ENCODE measurements at regions not wholly inside any gene's neighbourhood (a gene's known extent, or its start where the extent isn't known, plus 50 kb on each side); places are given as distances from the start of the nearest gene placed in this dataset.

DNA sequence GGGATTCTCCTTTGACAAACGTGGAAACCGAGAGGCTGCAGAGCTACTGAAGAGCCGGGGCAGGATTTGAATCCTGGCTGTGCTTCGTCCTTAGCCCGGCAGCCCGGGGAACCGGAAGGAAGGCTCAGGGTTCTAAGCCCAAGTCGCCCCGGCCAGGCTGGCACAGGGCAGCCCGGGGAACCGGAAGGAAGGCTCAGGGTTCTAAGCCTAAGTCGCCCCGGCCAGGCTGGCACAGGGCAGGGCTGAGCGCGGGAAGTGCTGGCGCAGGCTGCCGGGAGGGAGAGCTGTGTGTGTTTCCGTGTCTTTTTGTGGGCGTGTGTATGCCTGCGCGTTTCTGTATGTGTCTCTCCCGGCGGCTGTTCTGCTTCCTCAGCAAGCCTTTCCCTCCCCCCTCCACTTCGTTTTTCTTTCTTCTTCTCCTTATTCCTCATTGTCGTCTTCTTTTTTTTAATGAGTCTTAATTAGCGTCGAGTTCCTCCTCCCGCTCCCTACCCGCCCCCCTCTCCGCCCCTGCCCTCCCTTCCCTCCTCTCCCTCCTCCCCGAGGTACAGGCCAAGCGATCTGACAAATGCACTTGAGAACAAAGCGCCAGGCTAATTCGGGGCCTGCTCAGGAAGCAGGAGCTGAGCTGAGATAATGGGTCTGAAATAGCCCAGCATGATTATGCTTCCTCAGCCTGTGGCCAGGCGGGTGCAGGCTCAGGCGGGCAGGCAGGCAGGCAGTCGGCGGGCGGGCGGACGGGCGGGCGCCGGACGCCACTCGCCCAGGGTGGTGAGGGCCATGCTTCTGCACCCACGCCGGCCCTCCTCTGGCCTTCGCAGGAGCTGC lies 65.9 kb downstream of the EFNB1 start:
- DNase-seq (ENCODE audit: low spot score): no peak

DNA sequence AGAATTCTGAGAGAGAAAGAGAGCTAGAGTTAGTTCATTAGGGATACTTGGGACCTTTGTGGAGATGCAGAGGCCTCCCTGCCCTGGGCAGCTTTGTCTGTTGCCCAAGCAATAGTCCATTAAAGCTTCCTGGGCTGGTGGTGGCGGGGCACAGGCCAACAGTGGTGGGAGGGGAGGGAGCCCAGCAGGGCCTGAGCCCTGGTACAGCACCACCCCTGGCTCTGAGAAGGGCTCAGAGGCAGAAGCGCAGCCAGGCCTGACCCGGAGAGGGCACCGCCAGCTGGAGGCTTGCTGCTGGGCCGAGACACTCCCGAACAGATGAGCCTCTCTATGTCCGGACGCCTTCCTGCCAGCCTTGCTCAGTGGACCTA lies 65.3 kb downstream of the EFNB1 start:
- DNase-seq (ENCODE audit: low spot score): no peak

DNA sequence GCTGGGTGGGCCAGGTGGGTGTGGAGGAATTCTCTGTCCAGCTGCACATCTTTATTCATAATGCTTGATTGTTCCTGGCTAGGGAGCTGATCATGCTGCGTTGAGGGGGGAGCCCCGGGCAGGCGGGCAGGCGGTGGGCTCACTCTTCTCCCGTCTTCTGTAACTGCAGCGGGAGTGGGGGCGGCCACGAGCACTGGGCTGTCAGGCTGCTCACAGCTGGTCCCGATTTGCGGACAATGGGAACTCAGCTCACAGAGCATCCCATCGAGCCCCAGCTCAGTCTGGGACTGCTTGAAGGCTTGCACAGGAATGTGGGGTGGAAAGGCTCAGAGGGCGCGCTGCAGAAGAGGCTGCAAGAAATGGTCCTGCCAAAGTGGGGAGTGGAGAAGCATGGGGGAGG lies 63.8 kb downstream of the EFNB1 start:
- DNase-seq (ENCODE audit: low spot score): no peak

DNA sequence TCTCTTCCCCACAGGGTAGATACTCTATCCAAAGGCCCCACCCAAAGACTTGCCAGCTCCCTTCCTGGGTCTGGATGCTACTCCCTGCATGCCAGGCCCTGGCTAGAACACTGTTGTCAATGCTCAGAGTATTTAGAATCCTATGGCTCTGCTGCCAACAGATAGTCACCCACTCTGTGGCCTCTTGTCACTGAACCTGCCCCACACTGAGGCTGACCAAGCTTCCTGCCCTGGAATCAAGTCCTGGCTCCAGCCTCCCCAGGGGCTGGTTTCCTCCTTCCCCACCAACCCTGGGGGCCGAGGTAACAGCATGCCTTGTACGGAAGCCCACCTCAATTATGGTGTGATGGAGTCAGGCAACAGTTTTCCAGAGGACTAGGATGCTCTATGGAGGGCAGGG lies 63.3 kb downstream of the EFNB1 start:
- no peak for DNase-seq (ENCODE audit: low spot score)
